Fibroblast of peridontal ligament (primary cell): ENCODE measurements at regions not wholly inside any gene's neighbourhood (a gene's known extent, or its start where the extent isn't known, plus 50 kb on each side); places are given as distances from the start of the nearest gene placed in this dataset.

Source experiments
- DNase-seq: peaks from one replicate; pipeline ENCODE4 v3.0.0-alpha.2; 2010; ENCODE audit errors: extremely low read depth

GRCh38 chr7:33852838-33853237 lies 52.5 kb upstream of the BMPER start:
- DNase-seq: no peak

- DNase-seq: peak; percentile 92
Observed at GRCh38 chr7:33853361-33854062, 51.8 kb upstream of the BMPER start.

GRCh38 chr7:33854178-33854577 lies 51.2 kb upstream of the BMPER start:
- peak; percentile 76 for DNase-seq

DNA sequence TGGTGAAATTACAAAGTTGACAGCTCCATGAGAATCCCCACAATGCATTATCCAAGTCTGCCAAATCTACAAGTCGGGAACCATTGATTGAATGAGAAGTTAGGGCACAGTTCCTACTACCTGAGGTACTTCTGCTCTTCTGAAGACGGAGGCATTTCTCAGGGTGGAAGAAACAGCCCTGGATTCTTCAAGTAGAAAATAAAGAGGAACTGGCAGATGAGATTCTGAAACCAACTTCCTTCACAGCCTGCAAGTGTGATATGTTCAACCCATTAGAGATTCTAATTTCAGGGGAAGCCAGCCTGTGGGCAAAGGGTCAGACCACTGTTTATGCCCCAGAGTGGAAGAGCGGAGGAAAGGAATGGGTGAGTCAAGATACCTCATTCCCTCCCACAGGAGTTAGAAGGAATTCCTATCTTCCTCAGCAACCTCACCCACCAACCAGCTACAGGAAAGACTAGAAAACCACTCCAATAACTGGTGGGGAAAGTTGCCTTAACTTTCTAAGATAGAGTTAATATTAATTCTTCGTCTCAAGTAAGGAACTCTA lies 50.5 kb upstream of the BMPER start:
- DNase-seq: peak; percentile 92
